SH-SY5Y (cell line): ENCODE measurements at regions not wholly inside any gene's neighbourhood (a gene's known extent, or its start where the extent isn't known, plus 50 kb on each side); places are given as distances from the start of the nearest gene placed in this dataset.

Experiments used
- GATA2 ChIP-seq: IDR thresholded peaks from 2 replicates; pipeline ENCODE4 v1.6.1; 2011; ENCODE audit warnings: mild to moderate bottlenecking, low read depth, low read length
- GATA3 ChIP-seq: IDR thresholded peaks from 2 replicates; pipeline ENCODE4 v1.6.1; 2011; ENCODE audit warnings: low read depth, mild to moderate bottlenecking, low read length, moderate library complexity

GRCh38 chr3:160049565-160049964, 60.9 kb downstream of the IL12A start:
- TF ChIP-seq GATA3 (no peak), GATA2 (peak; percentile 71)
